GM12873 (cell line): ENCODE measurements at regions not wholly inside any gene's neighbourhood (a gene's known extent, or its start where the extent isn't known, plus 50 kb on each side); places are given as distances from the start of the nearest gene placed in this dataset.
A peak's percentile ranks its signal among the peaks of the same experiment; 100 is the strongest.

Source experiments
- CTCF ChIP-seq: IDR thresholded peaks from 2 replicates; pipeline ENCODE4 v1.5.1; 2012; ENCODE audit warnings: low read depth, mild to moderate bottlenecking, moderate library complexity, low read length, control low read depth; ENCODE audit not compliant: insufficient read depth; ENCODE audit errors: missing control alignments

GRCh38 chr13:22103046-22104027, 432.5 kb downstream of the FGF9 start:
- peak; percentile 15 for TF ChIP-seq CTCF

- TF ChIP-seq CTCF = no peak
Observed at GRCh38 chr13:22106058-22106457, 435.2 kb downstream of the FGF9 start.

- no peak for TF ChIP-seq CTCF
Observed at GRCh38 chr13:22107549-22107948, 436.7 kb downstream of the FGF9 start.

- no peak for TF ChIP-seq CTCF
Observed at GRCh38 chr13:22108283-22108942, 437.5 kb downstream of the FGF9 start.

- no peak for TF ChIP-seq CTCF
Observed at GRCh38 chr13:22108979-22109378, 438.1 kb downstream of the FGF9 start.

GRCh38 chr13:22110368-22110767, 439.5 kb downstream of the FGF9 start:
- TF ChIP-seq CTCF = no peak

GRCh38 chr13:22111152-22111783, 440.4 kb downstream of the FGF9 start:
- TF ChIP-seq CTCF = no peak
